ENCODE measurements at regions not wholly inside any gene's neighbourhood (a gene's known extent, or its start where the extent isn't known, plus 50 kb on each side); places are given as distances from the start of the nearest gene placed in this dataset.
A peak's percentile ranks its signal among the peaks of the same experiment; 100 is the strongest.
"Not testable (repeated sequence)": the region's sequence is repeated elsewhere in the genome, so short reads cannot be mapped to it uniquely, and the experiment has no call there.

- no peak for DNase-seq
These were observed 239.1 kb upstream of the ARID2 start for GRCh38 chr12:45490232-45490881.

DNA sequence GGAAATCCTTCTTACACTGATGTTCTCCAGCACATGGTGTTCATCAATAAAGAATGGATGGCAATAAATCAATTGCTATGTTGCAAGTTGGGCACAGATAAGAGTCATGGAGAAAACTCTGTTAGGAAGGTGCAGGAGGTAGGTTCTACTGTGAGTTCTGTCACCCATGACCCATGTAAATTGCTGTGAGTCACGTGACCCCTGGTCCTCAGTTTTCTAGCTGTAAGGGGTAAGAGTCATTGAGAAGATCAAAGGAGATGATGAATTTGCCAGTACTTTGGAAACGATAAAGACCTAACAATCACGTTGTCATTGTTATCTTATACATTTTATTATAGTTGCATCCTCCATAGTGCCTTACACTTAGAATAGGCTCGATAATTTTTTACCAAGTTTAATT lies 235.2 kb upstream of the ARID2 start:
- no peak for DNase-seq

- DNase-seq, result no peak
These were observed 230.9 kb upstream of the ARID2 start for GRCh38 chr12:45498645-45499044.

DNA sequence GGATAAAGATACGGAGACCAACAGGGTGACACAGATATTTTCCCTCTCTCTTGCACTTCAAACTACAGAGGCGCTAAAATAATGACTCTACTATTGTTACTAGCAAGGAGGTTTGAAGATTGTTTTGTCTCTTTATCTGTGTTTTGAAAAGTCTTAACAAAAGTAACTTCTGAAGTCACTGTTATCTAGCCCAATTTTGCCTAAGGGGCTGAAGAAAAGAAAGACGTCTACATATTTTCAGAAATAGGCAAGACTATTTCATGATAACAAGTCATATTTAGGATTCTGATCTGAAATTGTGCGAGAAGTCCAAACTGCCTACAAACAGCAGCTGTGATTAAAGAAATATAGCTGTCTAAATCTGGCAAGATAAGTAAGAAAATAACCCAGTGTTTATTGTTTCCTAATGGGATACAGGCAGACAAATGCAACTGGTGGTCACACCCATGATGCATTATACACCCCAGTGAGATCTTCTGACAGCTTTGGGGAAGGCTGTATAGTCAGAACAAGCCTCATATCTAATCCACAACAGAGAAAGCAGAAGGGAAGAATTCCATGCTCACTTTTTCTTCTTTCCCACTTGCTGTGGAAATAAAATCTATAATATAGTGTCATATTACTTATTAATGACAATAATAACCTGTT lies 226.9 kb upstream of the ARID2 start:
- DNase-seq, result no peak

GRCh38 chr12:45503899-45504298 lies 225.6 kb upstream of the ARID2 start:
- no peak for DNase-seq

GRCh38 chr12:45504316-45505010 lies 225.0 kb upstream of the ARID2 start:
- no peak for DNase-seq

GRCh38 chr12:45509187-45509586 lies 220.3 kb upstream of the ARID2 start:
- no peak for DNase-seq

DNA sequence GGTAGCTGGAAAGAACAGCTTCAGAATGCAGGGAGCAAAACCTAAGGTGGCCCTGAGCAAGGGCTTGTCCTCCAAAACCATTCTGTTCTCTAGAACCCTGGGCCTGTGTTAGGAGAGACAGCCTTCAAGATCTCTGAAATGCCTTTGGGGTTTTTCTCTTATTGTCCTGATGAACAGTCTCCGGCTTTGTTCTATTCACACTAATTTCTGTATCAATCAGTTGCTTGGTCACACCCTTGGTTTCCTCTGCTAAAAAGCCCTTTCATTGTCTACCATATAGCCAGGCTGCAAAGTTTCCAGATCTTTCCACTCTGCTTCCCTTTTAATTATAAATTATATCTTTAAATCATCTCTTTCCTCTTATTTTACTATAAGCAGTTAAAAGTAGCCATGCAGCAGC lies 219.9 kb upstream of the ARID2 start:
- no peak for DNase-seq

- no peak for DNase-seq
These were observed 212.1 kb upstream of the ARID2 start for GRCh38 chr12:45517381-45517780.

DNA sequence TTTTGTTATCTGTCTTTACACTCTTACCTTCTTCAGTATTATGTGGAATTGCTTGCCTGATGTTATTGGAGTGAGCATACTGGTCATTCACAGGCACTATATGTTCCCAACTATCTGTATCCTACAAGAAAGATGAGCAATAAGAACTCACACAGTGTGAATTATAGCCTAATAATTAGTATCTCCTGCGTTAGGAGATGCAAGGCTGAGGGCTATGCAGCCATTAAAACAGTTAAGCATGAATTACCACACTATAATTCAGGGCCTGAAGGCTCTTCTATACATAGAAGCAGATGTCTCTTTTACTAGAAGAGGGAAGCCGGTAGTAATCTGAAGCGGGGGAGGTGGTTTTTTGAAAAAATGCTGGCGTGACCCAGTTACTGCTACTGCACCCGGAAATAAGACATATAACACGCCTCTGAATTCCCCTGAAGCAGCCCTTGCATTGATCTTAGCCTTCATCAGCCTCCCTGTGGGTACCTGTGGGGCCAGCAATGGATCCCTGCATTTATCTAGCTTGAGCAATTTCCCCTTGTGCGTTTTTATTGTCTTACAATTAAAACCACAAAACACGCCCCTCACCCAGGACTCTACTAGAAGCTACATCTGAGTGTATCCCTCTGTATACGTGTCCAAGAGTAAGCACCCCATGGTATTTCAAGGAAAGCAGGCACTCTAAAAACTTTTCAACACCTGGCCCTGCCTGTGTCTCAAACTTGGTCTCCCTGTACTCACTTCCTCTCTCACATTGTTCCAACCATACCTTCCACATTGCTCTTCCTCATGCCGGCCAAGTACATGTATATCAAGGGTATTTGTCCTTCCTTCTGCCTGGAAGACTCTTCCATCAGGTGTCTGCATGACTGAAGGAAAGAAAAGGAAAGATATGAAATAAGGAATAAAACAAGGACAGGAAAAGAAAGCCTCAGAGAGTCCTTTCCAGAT lies 210.9 kb upstream of the ARID2 start:
- no peak for DNase-seq

- no peak for DNase-seq
These were observed 207.3 kb upstream of the ARID2 start for GRCh38 chr12:45522227-45522626.

GRCh38 chr12:45526823-45527222 lies 202.7 kb upstream of the ARID2 start:
- not testable (repeated sequence) for DNase-seq

GRCh38 chr12:45532113-45532512 lies 197.4 kb upstream of the ARID2 start:
- no peak for DNase-seq

DNA sequence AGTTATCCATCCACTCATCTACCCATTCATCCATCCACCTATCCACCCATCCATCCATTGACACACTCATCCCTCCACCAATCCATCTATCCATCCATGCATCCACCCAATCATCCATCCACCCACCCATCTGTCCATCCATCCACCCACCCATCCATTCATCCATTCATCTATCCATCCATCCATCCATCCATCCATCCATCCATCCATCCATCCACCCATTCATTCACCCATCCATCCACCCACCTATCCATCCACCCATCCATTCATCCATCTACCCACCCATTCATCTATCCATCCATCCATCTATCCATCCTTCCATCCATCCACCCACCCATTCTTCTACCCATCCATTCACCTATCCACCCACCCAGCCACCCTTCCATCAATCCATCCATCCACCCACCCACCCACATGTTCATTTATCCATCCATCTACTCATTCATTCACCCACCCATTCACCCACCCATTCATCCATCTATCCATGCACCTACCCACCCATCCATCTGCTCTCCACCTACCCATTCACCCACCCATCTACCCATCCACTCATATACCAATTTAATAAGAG lies 193.8 kb upstream of the ARID2 start:
- DNase-seq, result no peak

DNA sequence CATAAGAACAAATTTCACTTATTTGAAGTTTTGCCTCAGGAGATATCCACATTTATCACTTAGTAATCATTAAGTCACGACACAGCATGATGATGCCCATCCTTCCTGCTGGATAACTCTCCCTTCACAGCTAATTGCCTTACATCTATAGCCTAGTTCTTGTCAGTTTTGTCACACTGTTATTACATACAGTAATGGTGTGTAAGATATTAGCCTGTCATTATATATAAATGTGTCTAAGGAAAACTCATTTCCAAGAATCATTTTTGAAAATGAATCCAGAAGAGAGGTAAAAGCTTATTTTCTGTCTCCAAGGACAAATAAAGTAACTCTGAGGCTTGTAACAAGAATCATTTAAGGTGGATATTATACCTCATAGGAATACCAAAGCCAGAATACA lies 193.2 kb upstream of the ARID2 start:
- no peak for DNase-seq

GRCh38 chr12:45540661-45541341 lies 188.7 kb upstream of the ARID2 start:
- no peak for DNase-seq

- peak; percentile 51 for DNase-seq
These were observed 185.6 kb upstream of the ARID2 start for GRCh38 chr12:45543887-45544286.

DNA sequence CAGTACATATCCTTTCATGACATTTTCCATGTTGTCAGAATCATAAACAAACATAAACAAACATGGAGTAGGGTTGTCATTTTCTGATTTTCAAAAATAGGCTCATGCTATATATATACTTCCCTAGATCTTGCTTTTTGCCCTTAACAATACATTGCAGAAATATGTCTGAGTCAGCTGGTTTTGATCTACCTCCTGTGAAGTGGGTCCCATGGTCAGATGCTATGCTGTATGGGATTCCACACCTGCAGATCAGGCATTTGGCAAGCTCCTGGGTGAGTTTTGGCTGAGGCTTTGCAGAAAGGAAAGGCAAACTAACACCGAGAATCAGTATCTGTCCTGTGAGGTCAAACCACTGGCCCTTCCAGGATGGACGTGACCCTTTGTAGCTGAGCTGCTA lies 183.0 kb upstream of the ARID2 start:
- no peak for DNase-seq

DNA sequence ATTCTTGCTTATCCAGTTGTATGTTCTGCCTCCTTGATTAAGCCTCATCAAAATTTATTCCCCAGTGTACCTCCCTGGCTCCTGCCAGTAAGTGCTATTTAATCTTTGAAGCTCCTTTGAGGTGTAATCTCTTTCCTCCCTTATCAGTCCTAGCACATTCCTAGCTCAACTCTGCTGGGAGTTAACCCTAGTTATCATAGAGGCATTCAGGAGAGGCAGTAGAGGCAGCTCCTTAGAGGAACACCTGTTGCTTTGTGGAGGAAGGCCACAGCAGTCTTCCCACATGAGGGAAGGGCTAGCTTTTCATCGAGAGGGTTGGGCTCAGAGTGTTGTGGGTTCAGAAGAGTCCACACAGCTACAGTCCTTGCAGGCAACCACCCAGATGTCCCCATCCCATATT lies 182.4 kb upstream of the ARID2 start:
- DNase-seq, result no peak

DNA sequence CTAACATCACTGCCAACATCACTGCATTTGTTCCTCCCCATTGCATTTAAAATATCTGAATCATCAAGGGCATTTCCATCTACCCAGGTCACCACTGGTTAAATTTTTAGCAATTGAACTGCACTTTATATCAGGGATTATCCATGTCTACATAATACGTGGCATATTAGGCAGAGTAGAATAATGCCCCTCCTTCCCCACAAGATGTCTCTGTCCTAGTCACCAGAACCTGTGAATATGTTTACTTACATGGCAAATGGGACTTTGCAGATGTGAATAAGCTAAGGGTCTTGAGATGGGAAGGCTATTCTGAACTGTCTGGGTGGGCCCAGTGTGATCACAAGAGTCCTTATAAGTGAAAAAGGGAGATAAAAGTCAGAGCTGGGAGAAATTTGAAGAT lies 181.7 kb upstream of the ARID2 start:
- DNase-seq, result no peak

- no peak for DNase-seq
These were observed 181.1 kb upstream of the ARID2 start for GRCh38 chr12:45548426-45548825.

DNA sequence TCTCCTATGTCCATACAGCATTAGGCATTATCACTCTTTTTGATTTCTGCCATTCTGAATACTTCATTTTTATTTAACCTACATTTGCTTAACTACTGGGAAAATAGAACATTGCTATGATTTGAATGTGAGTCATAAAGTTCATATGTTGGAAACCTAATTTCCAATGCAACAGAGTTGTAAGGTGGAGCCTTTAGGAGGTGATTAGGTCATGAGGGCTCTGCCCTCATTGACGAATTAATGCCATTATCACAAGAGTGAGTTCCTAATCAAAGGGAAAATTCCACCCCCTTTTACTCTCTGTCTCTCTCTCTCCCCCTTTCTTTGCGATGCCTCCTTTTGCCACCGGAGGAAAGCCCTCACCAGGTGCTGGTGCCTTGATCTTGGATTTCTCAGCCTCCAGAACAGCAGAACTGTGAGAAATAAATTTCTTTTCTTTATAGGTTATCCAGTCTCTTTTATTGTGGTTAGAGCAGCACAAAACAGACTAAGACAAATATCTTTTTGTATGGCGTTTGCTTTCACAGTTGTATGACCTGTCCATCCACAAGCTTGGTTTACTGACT lies 180.1 kb upstream of the ARID2 start:
- no peak for DNase-seq
